Ishikawa (cell line): ENCODE measurements at regions not wholly inside any gene's neighbourhood (a gene's known extent, or its start where the extent isn't known, plus 50 kb on each side); places are given as distances from the start of the nearest gene placed in this dataset.

ENCODE experiments used
- CEBPB ChIP-seq: IDR thresholded peaks from 2 replicates; pipeline ENCODE4 v1.6.1; 2012
- CREB1 ChIP-seq: IDR thresholded peaks from 2 replicates; pipeline ENCODE4 v1.6.1; 2012; ENCODE audit warnings: low read depth
- EGR1 ChIP-seq: IDR thresholded peaks from 2 replicates; pipeline ENCODE4 v1.6.1; 2012
- EP300 ChIP-seq: IDR thresholded peaks from 2 replicates; pipeline ENCODE4 v1.6.1; 2012; ENCODE audit warnings: borderline replicate concordance
- FOXM1 ChIP-seq: IDR thresholded peaks from 2 replicates; pipeline ENCODE4 v1.6.1; 2012; ENCODE audit warnings: low read depth, borderline replicate concordance
- MAX ChIP-seq: IDR thresholded peaks from 2 replicates; pipeline ENCODE4 v1.6.1; 2012
- NFIC ChIP-seq: IDR thresholded peaks from 2 replicates; pipeline ENCODE4 v1.6.1; 2012
- RAD21 ChIP-seq: IDR thresholded peaks from 2 replicates; pipeline ENCODE4 v1.6.1; 2012; ENCODE audit warnings: low read depth
- TAF1 ChIP-seq: IDR thresholded peaks from 2 replicates; pipeline ENCODE4 v1.6.1; 2012; ENCODE audit warnings: low read depth, mild to moderate bottlenecking
- TCF12 ChIP-seq: IDR thresholded peaks from 2 replicates; pipeline ENCODE4 v1.6.1; 2012; ENCODE audit warnings: low read depth
- TEAD4 ChIP-seq: IDR thresholded peaks from 2 replicates; pipeline ENCODE4 v1.6.1; 2012
- USF1 ChIP-seq: IDR thresholded peaks from 2 replicates; pipeline ENCODE4 v1.6.1; 2012
- YY1 ChIP-seq: IDR thresholded peaks from 2 replicates; pipeline ENCODE4 v1.6.1; 2012; ENCODE audit warnings: low read depth
- ZBTB7A ChIP-seq: IDR thresholded peaks from 2 replicates; pipeline ENCODE4 v1.6.1; 2012; ENCODE audit warnings: low read depth
- TF ChIP-seq, protein P1 (sequence below): IDR thresholded peaks from 2 replicates; pipeline ENCODE4 v1.6.1; 2012; ENCODE audit warnings: low read depth, mild to moderate bottlenecking

DNA sequence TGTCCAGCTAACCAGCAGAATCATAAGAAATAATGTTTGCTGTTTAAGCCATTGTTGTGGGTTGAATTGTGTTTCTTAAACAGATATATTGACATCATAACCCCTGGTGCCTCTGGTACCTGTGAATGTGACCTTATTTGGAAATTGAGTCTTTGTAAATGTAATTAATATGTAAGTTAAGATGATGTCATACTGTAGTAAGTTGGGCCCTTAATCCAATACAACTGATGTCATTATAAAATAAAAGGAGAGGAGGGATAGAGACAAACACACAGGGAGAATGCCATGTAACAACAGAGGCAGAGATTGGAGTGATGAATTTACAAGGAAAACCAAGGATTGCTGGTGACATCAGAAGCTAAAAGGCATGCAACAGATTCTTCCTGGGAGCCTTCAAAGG lies 141.4 kb downstream of the ZIC3 start:
- TF ChIP-seq MAX: no peak
- TF ChIP-seq CREB1: no peak
- no peak for TF ChIP-seq TCF12
- no peak for TF ChIP-seq ZBTB7A
- no peak for TF ChIP-seq USF1
- no peak for TF ChIP-seq TEAD4
- TF ChIP-seq, protein P1, sequence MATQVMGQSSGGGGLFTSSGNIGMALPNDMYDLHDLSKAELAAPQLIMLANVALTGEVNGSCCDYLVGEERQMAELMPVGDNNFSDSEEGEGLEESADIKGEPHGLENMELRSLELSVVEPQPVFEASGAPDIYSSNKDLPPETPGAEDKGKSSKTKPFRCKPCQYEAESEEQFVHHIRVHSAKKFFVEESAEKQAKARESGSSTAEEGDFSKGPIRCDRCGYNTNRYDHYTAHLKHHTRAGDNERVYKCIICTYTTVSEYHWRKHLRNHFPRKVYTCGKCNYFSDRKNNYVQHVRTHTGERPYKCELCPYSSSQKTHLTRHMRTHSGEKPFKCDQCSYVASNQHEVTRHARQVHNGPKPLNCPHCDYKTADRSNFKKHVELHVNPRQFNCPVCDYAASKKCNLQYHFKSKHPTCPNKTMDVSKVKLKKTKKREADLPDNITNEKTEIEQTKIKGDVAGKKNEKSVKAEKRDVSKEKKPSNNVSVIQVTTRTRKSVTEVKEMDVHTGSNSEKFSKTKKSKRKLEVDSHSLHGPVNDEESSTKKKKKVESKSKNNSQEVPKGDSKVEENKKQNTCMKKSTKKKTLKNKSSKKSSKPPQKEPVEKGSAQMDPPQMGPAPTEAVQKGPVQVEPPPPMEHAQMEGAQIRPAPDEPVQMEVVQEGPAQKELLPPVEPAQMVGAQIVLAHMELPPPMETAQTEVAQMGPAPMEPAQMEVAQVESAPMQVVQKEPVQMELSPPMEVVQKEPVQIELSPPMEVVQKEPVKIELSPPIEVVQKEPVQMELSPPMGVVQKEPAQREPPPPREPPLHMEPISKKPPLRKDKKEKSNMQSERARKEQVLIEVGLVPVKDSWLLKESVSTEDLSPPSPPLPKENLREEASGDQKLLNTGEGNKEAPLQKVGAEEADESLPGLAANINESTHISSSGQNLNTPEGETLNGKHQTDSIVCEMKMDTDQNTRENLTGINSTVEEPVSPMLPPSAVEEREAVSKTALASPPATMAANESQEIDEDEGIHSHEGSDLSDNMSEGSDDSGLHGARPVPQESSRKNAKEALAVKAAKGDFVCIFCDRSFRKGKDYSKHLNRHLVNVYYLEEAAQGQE: no peak
- TF ChIP-seq FOXM1: no peak
- TF ChIP-seq EP300: no peak
- no peak for TF ChIP-seq RAD21
- no peak for TF ChIP-seq CEBPB
- TF ChIP-seq TAF1: no peak
- TF ChIP-seq EGR1: no peak
- no peak for TF ChIP-seq YY1
- no peak for TF ChIP-seq NFIC

- TF ChIP-seq ZBTB7A: no peak
- no peak for TF ChIP-seq FOXM1
- TF ChIP-seq CEBPB: no peak
- TF ChIP-seq TEAD4: no peak
- TF ChIP-seq, protein P1: no peak
- no peak for TF ChIP-seq CREB1
- no peak for TF ChIP-seq TCF12
- TF ChIP-seq EP300: no peak
- TF ChIP-seq MAX: no peak
- no peak for TF ChIP-seq NFIC
- TF ChIP-seq TAF1: no peak
- TF ChIP-seq RAD21: no peak
- no peak for TF ChIP-seq USF1
Measured at GRCh38 chrX:137742846-137743245, 176.9 kb downstream of the ZIC3 start.

DNA sequence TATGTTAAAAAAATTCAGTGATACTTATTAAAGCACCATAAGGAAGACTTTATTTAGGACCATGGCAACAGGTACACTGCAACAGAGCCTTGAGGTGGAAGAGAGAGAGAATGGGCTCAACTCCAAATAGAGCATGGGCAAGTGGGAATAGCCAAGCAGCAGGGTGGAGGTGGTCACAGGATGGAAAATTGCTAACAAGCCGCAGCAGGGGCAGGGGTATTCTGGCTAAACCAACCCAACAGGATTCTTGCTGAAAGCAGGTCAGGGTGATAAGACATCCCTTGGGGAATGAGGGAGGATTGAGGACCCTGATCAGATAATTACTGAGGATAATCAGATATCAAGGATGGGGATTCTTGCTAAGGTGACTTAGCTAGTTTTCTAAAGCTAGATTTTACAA lies 177.5 kb downstream of the ZIC3 start:
- TF ChIP-seq NFIC: no peak
- TF ChIP-seq EP300: no peak
- no peak for TF ChIP-seq USF1
- TF ChIP-seq TAF1: no peak

- TF ChIP-seq YY1 (no peak), ZBTB7A (no peak), MAX (no peak), EP300 (no peak), CEBPB (no peak), RAD21 (no peak), TEAD4 (no peak), NFIC (no peak), TAF1 (no peak), FOXM1 (no peak), EGR1 (no peak), USF1 (no peak), TCF12 (no peak), CREB1 (no peak)
- TF ChIP-seq, protein P1: no peak
Measured at GRCh38 chrX:137746289-137746688, 180.4 kb downstream of the ZIC3 start.
